ENCODE measurements at regions not wholly inside any gene's neighbourhood (a gene's known extent, or its start where the extent isn't known, plus 50 kb on each side); places are given as distances from the start of the nearest gene placed in this dataset.

- TF ChIP-seq ZNF384 (IDR thresholded peaks at IDR 0.05) (no peak), SUZ12 (IDR thresholded peaks at IDR 0.05) (no peak), TARDBP (IDR thresholded peaks at IDR 0.05) (no peak), HDGF (IDR thresholded peaks at IDR 0.05; ENCODE audit: borderline replicate concordance) (no peak), ELF4 (IDR thresholded peaks at IDR 0.05) (no peak), CTBP1 (IDR thresholded peaks at IDR 0.05; ENCODE audit: borderline replicate concordance) (no peak), FOXA1 (IDR thresholded peaks at IDR 0.05) (no peak), NFRKB (IDR thresholded peaks at IDR 0.05) (no peak), FOXK2 (IDR thresholded peaks at IDR 0.05) (no peak), SP1 (IDR thresholded peaks at IDR 0.05) (no peak), ARNT (IDR thresholded peaks at IDR 0.05) (no peak), FOXM1 (IDR thresholded peaks at IDR 0.05; ENCODE audit: borderline replicate concordance) (no peak), LEF1 (IDR thresholded peaks at IDR 0.05; ENCODE audit: borderline replicate concordance) (no peak), L3MBTL2 (conservative IDR thresholded peaks at IDR 0.05) (no peak), PKNOX1 (IDR thresholded peaks at IDR 0.05) (no peak), BHLHE40 (IDR thresholded peaks at IDR 0.05; ENCODE audit: borderline replicate concordance) (no peak)
- no peak for DNase-seq (ENCODE audit: extremely low spot score)
- POLR2A ChIA-PET, result no interaction called here
- CTCF ChIA-PET, result no interaction called here
Measured at GRCh38 chr21:17901458-17902079, 82.4 kb upstream of the C21orf91 start.

- ChIA-PET CTCF (no interaction called here), POLR2A (no interaction called here)
- TF ChIP-seq ELF4 (IDR thresholded peaks at IDR 0.05) (no peak), FOXM1 (IDR thresholded peaks at IDR 0.05; ENCODE audit: borderline replicate concordance) (no peak), ZNF384 (IDR thresholded peaks at IDR 0.05) (no peak), CTBP1 (IDR thresholded peaks at IDR 0.05; ENCODE audit: borderline replicate concordance) (no peak), HDGF (IDR thresholded peaks at IDR 0.05; ENCODE audit: borderline replicate concordance) (no peak), SUZ12 (IDR thresholded peaks at IDR 0.05) (no peak), FOXA1 (IDR thresholded peaks at IDR 0.05) (no peak), PKNOX1 (IDR thresholded peaks at IDR 0.05) (no peak), ARNT (IDR thresholded peaks at IDR 0.05) (no peak), L3MBTL2 (conservative IDR thresholded peaks at IDR 0.05) (no peak), TARDBP (IDR thresholded peaks at IDR 0.05) (no peak), NFRKB (IDR thresholded peaks at IDR 0.05) (no peak), BHLHE40 (IDR thresholded peaks at IDR 0.05; ENCODE audit: borderline replicate concordance) (no peak)
- no peak for DNase-seq (ENCODE audit: extremely low spot score)
Measured at GRCh38 chr21:17900990-17901385, 81.8 kb upstream of the C21orf91 start.

GRCh38 chr21:17900281-17900989 lies 81.3 kb upstream of the C21orf91 start:
- CTCF ChIA-PET, result no interaction called here
- POLR2A ChIA-PET, result no interaction called here
- DNase-seq (ENCODE audit: extremely low spot score), result no peak
- TF ChIP-seq ZNF384 (IDR thresholded peaks at IDR 0.05) (no peak), LEF1 (IDR thresholded peaks at IDR 0.05; ENCODE audit: borderline replicate concordance) (no peak), FOXA1 (IDR thresholded peaks at IDR 0.05) (no peak), CTBP1 (IDR thresholded peaks at IDR 0.05; ENCODE audit: borderline replicate concordance) (no peak), L3MBTL2 (conservative IDR thresholded peaks at IDR 0.05) (no peak), SUZ12 (IDR thresholded peaks at IDR 0.05) (no peak), FOXK2 (IDR thresholded peaks at IDR 0.05) (no peak), ARNT (IDR thresholded peaks at IDR 0.05) (no peak)

- ChIA-PET CTCF (no interaction called here), POLR2A (no interaction called here)
- DNase-seq (ENCODE audit: extremely low spot score), result no peak
- TF ChIP-seq BHLHE40 (IDR thresholded peaks at IDR 0.05; ENCODE audit: borderline replicate concordance), result no peak
Measured at GRCh38 chr21:17889171-17889570, 70.0 kb upstream of the C21orf91 start.

- TF ChIP-seq FOXM1 (IDR thresholded peaks at IDR 0.05; ENCODE audit: borderline replicate concordance) (no peak), CTBP1 (IDR thresholded peaks at IDR 0.05; ENCODE audit: borderline replicate concordance) (no peak), ZNF384 (IDR thresholded peaks at IDR 0.05) (no peak), TARDBP (IDR thresholded peaks at IDR 0.05) (no peak), NFRKB (IDR thresholded peaks at IDR 0.05) (no peak), PKNOX1 (IDR thresholded peaks at IDR 0.05) (no peak), SP1 (IDR thresholded peaks at IDR 0.05) (no peak), LEF1 (IDR thresholded peaks at IDR 0.05; ENCODE audit: borderline replicate concordance) (no peak), HDGF (IDR thresholded peaks at IDR 0.05; ENCODE audit: borderline replicate concordance) (no peak), SUZ12 (IDR thresholded peaks at IDR 0.05) (no peak), ARNT (IDR thresholded peaks at IDR 0.05) (no peak), FOXK2 (IDR thresholded peaks at IDR 0.05) (no peak), L3MBTL2 (conservative IDR thresholded peaks at IDR 0.05) (no peak), BHLHE40 (IDR thresholded peaks at IDR 0.05; ENCODE audit: borderline replicate concordance) (no peak), ELF4 (IDR thresholded peaks at IDR 0.05) (no peak)
- no peak for DNase-seq (ENCODE audit: extremely low spot score)
- ChIA-PET POLR2A (no interaction called here), CTCF (interaction anchor here (0.6 kb wide), 1 partner anchor 40 kb away, joined by 3 read pairs; no protein-coding TSS in a partner anchor)
Measured at GRCh38 chr21:17869115-17869514, 50.0 kb upstream of the C21orf91 start.
